H1 (cell line): ENCODE measurements at regions not wholly inside any gene's neighbourhood (a gene's known extent, or its start where the extent isn't known, plus 50 kb on each side); places are given as distances from the start of the nearest gene placed in this dataset.

Experiments
- BCL11A ChIP-seq, 2 experiments: IDR thresholded peaks; one replicate each; pipeline ENCODE4 v1.6.1; 2011; ENCODE audit warnings: low read depth in 2 of 2, low read length in 2 of 2, mild to moderate bottlenecking in 2 of 2
- CBX8 ChIP-seq: fragments of 300-800, 300-1000 bp; sonication (generic); IDR thresholded peaks from 2 replicates; pipeline ENCODE4 v1.7.1; 2016; ENCODE audit warnings: low read depth, low read length, borderline replicate concordance
- CHD2 ChIP-seq: IDR thresholded peaks from 2 replicates; pipeline ENCODE4 v1.6.1; 2012; ENCODE audit warnings: low read length, improper control_type of control experiment
- CHD7 ChIP-seq: fragments of 300-600 bp; sonication (generic); IDR thresholded peaks from 2 replicates; pipeline ENCODE4 v1.7.1; 2012; ENCODE audit warnings: low read length, moderate library complexity, mild to moderate bottlenecking, inconsistent platforms; ENCODE audit not compliant: insufficient replicate concordance
- GTF2F1 ChIP-seq: IDR thresholded peaks from 2 replicates; pipeline ENCODE4 v1.6.1; 2012; ENCODE audit warnings: low read depth, low read length, improper control_type of control experiment, borderline replicate concordance
- KDM4A ChIP-seq: IDR thresholded peaks from one replicate; pipeline ENCODE4 v1.7.1; 2012; ENCODE audit warnings: low read depth, mild to moderate bottlenecking, moderate library complexity, low read length, inconsistent platforms; ENCODE audit not compliant: severe bottlenecking
- MAFK ChIP-seq: IDR thresholded peaks from 2 replicates; pipeline ENCODE4 v1.6.1; 2012; ENCODE audit warnings: low read depth, mild to moderate bottlenecking, improper control_type of control experiment, low read length
- MAX ChIP-seq: IDR thresholded peaks from 2 replicates; pipeline ENCODE4 v1.6.1; 2012; ENCODE audit warnings: inconsistent platforms
- NRF1 ChIP-seq: IDR thresholded peaks from 2 replicates; pipeline ENCODE4 v1.6.1; 2011; ENCODE audit warnings: mild to moderate bottlenecking, low read depth, low read length, improper control_type of control experiment
- TBP ChIP-seq: IDR thresholded peaks from 2 replicates; pipeline ENCODE4 v1.6.1; 2011; ENCODE audit warnings: low read depth, low read length, improper control_type of control experiment
- TF ChIP-seq, protein P1 (sequence below): IDR thresholded peaks from 2 replicates; pipeline ENCODE4 v1.6.1; 2011; ENCODE audit warnings: low read depth, mild to moderate bottlenecking, low read length; ENCODE audit not compliant: insufficient read depth

DNA sequence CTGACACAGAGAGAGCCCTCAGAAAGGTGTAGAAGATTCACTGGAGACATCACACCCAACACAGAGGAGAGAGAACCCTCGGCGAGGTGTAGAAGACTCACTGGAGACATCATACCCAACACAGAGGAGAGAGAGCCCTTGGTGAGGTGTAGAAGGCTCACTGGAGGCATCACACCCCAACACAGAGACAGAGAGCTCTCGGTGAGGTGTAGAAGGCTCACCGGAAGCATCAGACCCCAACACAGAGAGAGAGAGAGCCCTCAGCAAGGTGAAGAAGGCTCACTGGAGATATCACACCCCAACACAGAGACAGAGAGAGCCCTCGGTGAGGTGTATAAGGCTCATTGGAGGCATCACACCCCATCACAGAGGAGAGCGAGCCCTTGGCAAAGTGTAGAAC lies 826.5 kb downstream of the UQCRFS1 start (continued):
- TF ChIP-seq CHD7 (no peak), CHD2 (no peak), NRF1 (no peak), MAX (no peak), TBP (no peak), BCL11A (IDR thresholded peaks at IDR 0.05; ENCODE audit: low read depth in 2 of 2, low read length in 2 of 2) (no peak), MAFK (no peak), CBX8 (no peak), GTF2F1 (no peak), KDM4A (no peak)
- TF ChIP-seq, protein P1, sequence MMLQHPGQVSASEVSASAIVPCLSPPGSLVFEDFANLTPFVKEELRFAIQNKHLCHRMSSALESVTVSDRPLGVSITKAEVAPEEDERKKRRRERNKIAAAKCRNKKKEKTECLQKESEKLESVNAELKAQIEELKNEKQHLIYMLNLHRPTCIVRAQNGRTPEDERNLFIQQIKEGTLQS, result no peak
